Central memory CD8-positive, alpha-beta T cell (primary cell): ENCODE measurements at regions not wholly inside any gene's neighbourhood (a gene's known extent, or its start where the extent isn't known, plus 50 kb on each side); places are given as distances from the start of the nearest gene placed in this dataset.

ENCODE experiments used
- ATAC-seq: fragments of 150-1000 bp; cut with Tn5 transposase; replicated peaks from 2 replicates; pipeline ENCODE4 v1.10.0; 2022; ENCODE audit warnings: mild to moderate bottlenecking, moderate FRiP score, moderate number of reproducible peaks; ENCODE audit not compliant: poor library complexity, severe bottlenecking; ENCODE audit errors: extremely low read depth
- DNase-seq, 2 donors: peaks; one replicate each; pipeline ENCODE4 v3.0.0; 2021; ENCODE audit warnings: low spot score in 2 of 2
- H3K27ac Mint-ChIP-seq: one replicate; pipeline ENCODE4 v1.8.0; 2022; ENCODE audit warnings: low read depth, mild to moderate bottlenecking, moderate library complexity, mixed read lengths
- H3K27me3 Mint-ChIP-seq: one replicate; pipeline ENCODE4 v1.8.0; 2022; ENCODE audit warnings: mixed read lengths
- H3K36me3 Mint-ChIP-seq: one replicate; pipeline ENCODE4 v1.8.0; 2022; ENCODE audit warnings: mild to moderate bottlenecking, moderate library complexity, mixed read lengths; ENCODE audit not compliant: insufficient read depth
- H3K4me1 Mint-ChIP-seq: one replicate; pipeline ENCODE4 v1.8.0; 2022; ENCODE audit warnings: mixed read lengths
- H3K4me3 Mint-ChIP-seq: one replicate; pipeline ENCODE4 v1.8.0; 2022; ENCODE audit warnings: mild to moderate bottlenecking, moderate library complexity, mixed read lengths
- H3K9me3 Mint-ChIP-seq: one replicate; pipeline ENCODE4 v1.8.0; 2022; ENCODE audit warnings: mixed read lengths

DNA sequence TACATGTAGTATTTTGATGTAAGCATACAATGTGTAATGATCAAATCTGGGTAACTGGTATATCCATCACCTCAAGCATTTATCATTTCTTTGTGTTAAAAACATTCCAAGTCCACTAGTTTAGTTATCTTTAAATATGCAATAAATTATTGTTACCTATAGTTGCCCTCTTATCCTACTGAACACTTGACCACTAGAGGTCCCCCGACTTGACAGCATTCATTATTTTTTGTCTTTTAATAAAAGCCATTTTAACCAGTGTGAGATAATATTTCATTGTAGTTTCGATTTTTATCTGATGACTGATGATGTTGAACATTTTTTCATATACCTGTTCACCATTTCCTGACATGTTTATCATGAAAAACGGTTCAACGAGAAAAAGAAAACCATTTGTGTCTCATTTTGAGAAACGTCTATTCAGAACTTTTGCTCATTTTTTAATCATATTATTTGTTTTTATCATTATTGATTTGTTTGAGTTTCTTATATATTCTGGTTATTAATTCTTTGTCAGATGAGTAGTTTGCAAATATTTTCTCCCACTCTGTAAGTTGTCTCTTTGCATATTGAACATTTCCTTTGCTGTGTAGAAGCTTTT is 199.0 kb upstream of the CXXC4 start:
- no peak for DNase-seq
- H3K27ac Mint-ChIP-seq, result no peak overlapping the region
- no peaks in the 10 kb centered on the region for H3K9me3 Mint-ChIP-seq

DNA sequence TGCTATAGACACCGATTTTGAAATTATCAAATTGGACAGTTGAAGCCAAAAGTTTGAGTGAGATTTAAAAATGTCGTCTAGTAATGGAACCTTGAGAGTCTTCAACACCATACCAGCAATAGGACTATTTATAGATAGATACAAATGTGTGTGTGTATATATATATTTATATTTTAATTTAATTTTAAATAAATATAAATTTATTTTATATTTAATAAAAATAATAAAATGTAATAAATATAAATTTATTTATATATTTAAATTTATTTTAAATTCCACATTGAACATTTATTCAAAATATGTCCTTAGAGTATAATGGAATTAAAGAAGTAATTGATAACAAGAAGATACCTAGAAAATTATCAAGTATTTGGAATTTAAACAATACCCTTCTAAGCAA is 221.9 kb upstream of the CXXC4 start:
- no peaks in the 10 kb centered on the region for H3K27me3 Mint-ChIP-seq
- H3K4me1 Mint-ChIP-seq, result no peaks in the 10 kb centered on the region
- DNase-seq, result no peak
- ATAC-seq, result no peak
- H3K4me3 Mint-ChIP-seq, result no peak overlapping the region
- H3K36me3 Mint-ChIP-seq, result peaks cover 1% of the 10 kb centered on the region
- H3K9me3 Mint-ChIP-seq, result peaks cover 9% of the 10 kb centered on the region
- H3K27ac Mint-ChIP-seq, result no peak overlapping the region

More for the DNA sequence above, 199.0 kb upstream of the CXXC4 start:
- H3K36me3 Mint-ChIP-seq, result no peaks in the 10 kb centered on the region
- no peaks in the 10 kb centered on the region for H3K27me3 Mint-ChIP-seq
- H3K4me1 Mint-ChIP-seq, result no peaks in the 10 kb centered on the region
- H3K4me3 Mint-ChIP-seq, result no peak overlapping the region
- no peak for ATAC-seq

DNA sequence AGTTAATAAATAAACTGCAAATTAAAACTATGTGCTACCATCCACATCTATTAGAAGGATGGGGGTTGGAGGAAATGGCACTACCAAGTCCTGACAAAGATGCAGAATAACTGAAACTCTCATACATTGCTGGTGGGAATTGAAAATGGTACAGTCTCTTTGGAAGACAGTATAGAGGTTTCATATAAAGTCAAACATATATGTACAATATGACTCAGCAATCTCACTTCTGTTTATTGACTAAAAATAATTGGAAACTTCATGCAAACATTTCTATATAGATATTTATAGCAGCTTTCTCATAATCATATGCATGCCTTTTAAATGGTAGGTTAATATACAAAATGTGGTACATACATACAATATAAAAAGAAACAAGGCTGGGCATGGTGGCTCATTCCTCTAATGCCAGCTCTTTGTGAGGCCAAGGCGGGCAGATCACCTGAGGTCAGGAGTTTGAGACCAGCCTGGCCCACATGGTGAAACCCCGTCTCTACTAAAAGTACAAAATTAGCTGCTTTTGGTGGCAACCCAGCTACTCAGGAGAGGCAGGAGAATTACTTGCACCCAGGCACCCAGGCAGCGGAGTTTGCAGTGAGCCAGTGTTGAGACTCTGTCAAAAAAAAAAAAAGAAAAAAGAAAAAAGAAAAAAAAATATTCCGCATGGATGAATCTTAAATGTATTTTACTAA is 225.0 kb upstream of the CXXC4 start:
- Mint-ChIP-seq H3K4me1 (no peaks in the 10 kb centered on the region), H3K9me3 (peaks cover 10% of the 10 kb centered on the region), H3K36me3 (peaks cover 1% of the 10 kb centered on the region), H3K27ac (no peak overlapping the region), H3K27me3 (no peaks in the 10 kb centered on the region), H3K4me3 (no peak overlapping the region)
- ATAC-seq, result no peak
- DNase-seq, result no peak

DNA sequence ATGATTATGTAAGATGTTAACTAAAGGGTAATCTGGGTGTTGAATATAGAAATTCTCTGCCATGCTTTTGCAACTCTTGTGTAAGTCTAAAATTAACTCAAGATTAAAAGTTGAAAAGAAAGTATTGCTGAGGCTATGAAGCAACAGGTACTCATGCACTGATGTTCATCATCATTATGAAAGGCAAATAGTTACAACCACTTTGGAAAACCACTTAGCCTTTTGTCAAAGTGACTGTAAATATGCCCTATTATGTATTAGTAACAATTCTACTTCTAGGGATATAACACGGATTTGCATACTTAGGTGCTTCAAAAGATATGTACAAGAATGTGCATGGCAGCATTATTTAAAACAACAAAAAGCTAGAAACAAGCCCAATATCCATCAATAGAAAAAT is 227.8 kb upstream of the CXXC4 start:
- no peak overlapping the region for H3K4me3 Mint-ChIP-seq
- no peaks in the 10 kb centered on the region for H3K27me3 Mint-ChIP-seq
- H3K27ac Mint-ChIP-seq, result no peak overlapping the region
- no peak for DNase-seq
- no peaks in the 10 kb centered on the region for H3K4me1 Mint-ChIP-seq
- H3K36me3 Mint-ChIP-seq, result no peaks in the 10 kb centered on the region
- H3K9me3 Mint-ChIP-seq, result peaks cover 5% of the 10 kb centered on the region
- ATAC-seq, result no peak

DNA sequence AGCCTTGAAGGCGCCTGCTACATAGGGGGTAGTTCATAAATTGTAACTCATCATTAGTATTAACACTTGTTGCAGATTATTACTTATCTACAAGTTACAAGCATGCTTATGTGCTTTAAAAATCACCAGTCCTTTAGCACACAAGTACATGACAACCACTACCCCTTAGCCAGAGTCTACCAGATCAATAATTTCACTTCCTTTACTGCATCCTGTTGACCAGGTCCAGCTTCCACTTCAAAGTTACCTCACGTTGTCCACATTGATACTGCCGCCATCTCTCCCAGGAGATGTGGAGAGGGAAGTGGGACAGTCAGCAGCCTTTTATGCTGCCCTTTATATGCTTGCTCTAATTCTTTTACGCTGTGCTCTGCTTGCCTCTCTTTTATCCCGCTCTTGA is 231.3 kb upstream of the CXXC4 start:
- Mint-ChIP-seq H3K27me3 (no peaks in the 10 kb centered on the region), H3K9me3 (peaks cover 12% of the 10 kb centered on the region), H3K4me3 (no peak overlapping the region), H3K36me3 (no peaks in the 10 kb centered on the region), H3K4me1 (no peaks in the 10 kb centered on the region), H3K27ac (no peak overlapping the region)
- DNase-seq, result no peak
- no peak for ATAC-seq

DNA sequence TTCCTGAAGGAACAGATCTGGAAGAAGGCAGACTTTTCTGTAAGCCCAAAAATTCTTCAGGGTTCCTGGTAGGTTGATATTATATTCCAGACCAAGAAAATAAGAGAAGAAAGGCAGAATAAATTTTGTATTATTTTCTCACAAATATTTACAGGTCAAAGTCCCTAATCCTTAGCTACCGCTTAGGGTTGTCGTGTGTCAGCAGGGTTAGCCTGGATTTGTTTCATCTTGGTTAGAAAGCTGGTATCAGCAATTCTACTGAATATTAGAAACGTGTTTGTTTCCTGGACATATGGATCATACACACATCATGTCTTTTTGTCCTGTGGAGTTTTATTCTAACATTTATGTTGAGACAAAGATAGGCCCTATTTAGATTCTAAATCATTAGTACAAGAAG is 232.9 kb upstream of the CXXC4 start:
- Mint-ChIP-seq H3K27ac (no peak overlapping the region), H3K27me3 (no peaks in the 10 kb centered on the region), H3K9me3 (peaks cover 12% of the 10 kb centered on the region), H3K4me1 (no peaks in the 10 kb centered on the region), H3K4me3 (no peak overlapping the region), H3K36me3 (no peaks in the 10 kb centered on the region)
- ATAC-seq (no peak), DNase-seq (no peak)

DNA sequence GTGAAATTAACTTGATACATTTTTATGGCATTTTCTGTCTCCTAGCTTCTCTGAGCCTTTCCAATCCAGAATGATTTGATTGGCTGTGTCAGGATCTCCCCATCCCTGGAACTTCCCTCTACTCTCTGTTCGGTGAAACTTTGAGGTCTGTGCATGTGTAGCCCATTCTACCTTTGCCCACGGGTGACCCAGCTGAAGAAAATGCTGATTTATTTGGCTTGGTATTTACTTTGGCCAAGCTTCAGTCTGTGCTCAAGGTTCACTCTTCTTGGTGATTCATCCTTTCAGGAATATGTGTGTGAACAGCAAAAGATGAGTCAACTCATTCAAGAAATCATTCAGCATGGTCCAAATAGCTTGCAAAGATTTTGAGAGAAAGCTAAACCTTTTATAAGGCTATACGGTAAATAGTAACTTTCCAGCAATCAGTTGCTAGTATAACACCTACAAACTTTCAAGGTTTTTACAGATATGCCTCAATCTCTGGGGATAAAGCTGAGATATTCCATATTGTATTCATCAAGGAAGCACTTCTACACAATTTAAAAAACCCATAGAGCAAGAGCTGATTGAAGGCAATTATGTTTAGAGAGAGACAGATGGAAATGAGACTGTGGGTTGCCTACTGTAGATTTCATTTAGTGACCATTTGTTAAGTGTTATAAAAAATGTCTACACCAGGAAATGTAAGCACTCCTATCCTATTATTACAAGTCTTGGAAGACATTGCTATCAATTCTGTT is 233.9 kb upstream of the CXXC4 start:
- H3K27ac Mint-ChIP-seq, result no peak overlapping the region
- no peak for ATAC-seq
- H3K4me1 Mint-ChIP-seq, result no peaks in the 10 kb centered on the region
- peaks cover 12% of the 10 kb centered on the region for H3K9me3 Mint-ChIP-seq
- no peak overlapping the region for H3K4me3 Mint-ChIP-seq
- no peak for DNase-seq
- H3K27me3 Mint-ChIP-seq, result no peaks in the 10 kb centered on the region
- no peaks in the 10 kb centered on the region for H3K36me3 Mint-ChIP-seq

DNA sequence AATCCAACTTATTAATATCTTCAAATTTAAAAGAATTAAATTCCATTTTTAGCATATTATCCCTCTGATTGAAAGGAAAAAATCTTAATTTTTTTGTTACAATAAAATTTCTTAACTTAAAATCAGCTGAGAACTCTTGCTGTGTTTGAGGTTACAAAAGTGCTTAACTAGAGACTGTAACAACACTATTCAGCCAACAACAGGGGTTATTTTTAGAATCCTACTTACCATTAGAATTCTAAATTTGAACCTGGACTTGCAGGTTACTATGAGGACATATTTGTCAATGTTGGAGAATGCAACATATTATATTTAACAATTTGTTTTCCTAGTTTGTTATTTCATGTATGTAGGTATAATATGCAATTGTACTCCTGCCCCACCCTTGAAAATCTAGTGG is 238.1 kb upstream of the CXXC4 start:
- Mint-ChIP-seq H3K9me3 (peaks cover 7% of the 10 kb centered on the region), H3K27ac (no peak overlapping the region), H3K27me3 (no peaks in the 10 kb centered on the region), H3K4me1 (no peaks in the 10 kb centered on the region), H3K4me3 (no peak overlapping the region), H3K36me3 (no peaks in the 10 kb centered on the region)
- DNase-seq (no peak), ATAC-seq (no peak)

DNA sequence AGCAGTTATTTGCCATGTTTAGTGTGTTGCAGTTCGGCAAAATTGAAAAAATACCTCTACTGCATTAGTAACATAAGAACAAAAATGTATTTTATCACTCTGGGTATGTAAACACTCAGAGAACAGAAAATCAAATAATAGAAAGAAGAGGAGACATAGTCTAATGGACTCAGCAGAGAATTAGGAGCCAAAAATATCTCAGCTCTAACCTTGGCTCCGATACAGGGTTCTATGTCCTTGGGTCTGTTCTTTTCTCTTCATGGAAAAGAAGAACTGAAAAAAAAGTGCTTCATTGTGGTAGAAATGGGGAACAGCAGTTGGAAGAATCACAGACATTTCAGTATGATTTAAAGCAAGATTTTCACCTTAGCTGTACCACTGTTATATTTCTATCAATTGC is 240.5 kb upstream of the CXXC4 start:
- DNase-seq (no peak), ATAC-seq (no peak)
- no peaks in the 10 kb centered on the region for H3K36me3 Mint-ChIP-seq
- no peak overlapping the region for H3K4me3 Mint-ChIP-seq
- H3K27ac Mint-ChIP-seq, result no peak overlapping the region
- no peaks in the 10 kb centered on the region for H3K27me3 Mint-ChIP-seq
- peaks cover 4% of the 10 kb centered on the region for H3K9me3 Mint-ChIP-seq
- H3K4me1 Mint-ChIP-seq, result no peaks in the 10 kb centered on the region

DNA sequence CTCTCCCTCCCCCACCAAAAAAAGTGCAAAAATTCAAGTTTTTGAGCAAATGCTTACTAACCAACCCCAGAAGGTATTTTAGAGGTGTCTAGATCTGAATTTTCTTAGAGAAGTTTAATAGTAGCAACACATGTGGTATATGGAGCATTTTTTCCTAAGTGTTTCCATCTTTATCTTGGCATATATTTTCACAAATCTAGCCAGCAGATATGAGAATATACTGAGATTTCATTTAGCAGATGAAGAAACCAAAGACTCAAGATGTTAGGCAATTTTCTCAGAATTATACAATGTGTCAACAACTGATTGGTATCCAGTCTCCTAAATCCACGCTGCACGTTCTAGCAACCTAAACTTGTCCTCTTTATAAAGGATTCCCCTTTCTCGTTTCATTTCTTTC is 245.5 kb upstream of the CXXC4 start:
- no peak overlapping the region for H3K27ac Mint-ChIP-seq
- H3K4me1 Mint-ChIP-seq, result no peaks in the 10 kb centered on the region
- ATAC-seq, result no peak
- H3K27me3 Mint-ChIP-seq, result no peaks in the 10 kb centered on the region
- no peak for DNase-seq
- no peaks in the 10 kb centered on the region for H3K9me3 Mint-ChIP-seq
- no peak overlapping the region for H3K4me3 Mint-ChIP-seq
- no peaks in the 10 kb centered on the region for H3K36me3 Mint-ChIP-seq

DNA sequence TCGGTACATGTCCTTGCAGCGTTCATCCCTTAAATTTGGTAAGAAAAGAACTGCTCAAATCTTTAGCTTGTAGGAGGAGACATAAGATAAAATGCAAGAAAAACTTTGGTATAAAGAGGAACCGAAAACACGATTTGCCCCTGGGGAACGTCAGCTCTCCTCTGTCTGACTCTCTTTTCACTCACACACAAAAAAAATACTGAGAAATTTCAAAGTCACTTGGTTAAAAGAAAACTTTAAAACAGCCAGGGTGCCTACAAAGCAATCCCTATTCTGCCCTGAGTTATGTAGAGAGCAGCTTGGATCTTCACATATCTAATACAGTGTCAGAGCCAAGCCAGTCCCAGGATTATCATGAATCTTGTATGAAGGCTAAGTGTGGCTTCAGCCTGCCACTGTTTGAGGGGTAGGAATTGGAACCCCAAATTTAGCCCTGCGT is 248.5 kb upstream of the CXXC4 start:
- no peak for ATAC-seq
- Mint-ChIP-seq H3K36me3 (no peaks in the 10 kb centered on the region), H3K9me3 (no peaks in the 10 kb centered on the region), H3K4me1 (no peaks in the 10 kb centered on the region), H3K27ac (no peak overlapping the region), H3K4me3 (no peak overlapping the region), H3K27me3 (no peaks in the 10 kb centered on the region)
- DNase-seq, result no peak

DNA sequence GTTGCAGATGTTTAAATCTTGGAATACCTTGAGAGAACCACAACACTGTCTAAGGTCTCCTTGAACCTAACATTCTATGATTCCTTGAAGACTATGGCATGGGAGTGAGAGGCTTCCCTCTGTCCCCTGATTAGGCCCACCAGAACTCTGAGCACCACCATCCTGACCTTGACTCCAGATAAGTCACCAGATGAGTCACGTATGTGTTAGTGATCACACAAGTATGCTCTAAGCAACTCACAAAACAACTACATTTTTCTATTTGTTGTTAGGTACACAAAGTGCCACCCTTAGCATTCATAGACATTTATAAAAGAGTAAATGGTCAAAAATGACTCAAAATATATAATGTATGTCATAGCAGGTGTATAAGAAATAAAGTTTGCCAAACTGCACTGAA is 252.9 kb upstream of the CXXC4 start:
- ATAC-seq, result no peak
- H3K4me3 Mint-ChIP-seq, result no peak overlapping the region
- H3K27me3 Mint-ChIP-seq, result no peaks in the 10 kb centered on the region
- no peaks in the 10 kb centered on the region for H3K9me3 Mint-ChIP-seq
- no peak for DNase-seq
- no peak overlapping the region for H3K27ac Mint-ChIP-seq
- no peaks in the 10 kb centered on the region for H3K36me3 Mint-ChIP-seq
- H3K4me1 Mint-ChIP-seq, result no peaks in the 10 kb centered on the region

DNA sequence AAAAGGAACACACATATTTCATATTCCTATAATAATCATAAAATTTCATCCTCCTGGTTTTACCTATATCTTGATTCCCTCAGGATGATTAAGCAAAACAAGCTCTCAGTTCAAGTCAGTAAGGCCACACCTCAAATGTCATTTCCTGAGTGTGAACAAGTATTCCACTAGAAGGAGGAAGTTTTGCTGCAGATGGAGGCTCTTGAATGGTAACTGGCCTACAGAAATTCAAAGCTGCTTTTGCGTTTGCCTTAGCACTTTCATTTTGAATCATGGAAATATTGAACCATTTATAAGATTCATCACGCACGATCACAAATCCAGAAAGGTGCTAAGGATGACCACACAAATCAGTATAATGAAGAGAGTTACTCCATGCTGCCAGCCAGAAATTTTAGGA is 254.4 kb upstream of the CXXC4 start:
- Mint-ChIP-seq H3K4me1 (no peaks in the 10 kb centered on the region), H3K4me3 (no peak overlapping the region), H3K27me3 (no peaks in the 10 kb centered on the region), H3K9me3 (no peaks in the 10 kb centered on the region), H3K36me3 (no peaks in the 10 kb centered on the region), H3K27ac (no peak overlapping the region)
- DNase-seq, result no peak
- no peak for ATAC-seq
